Naive thymus-derived CD4-positive, alpha-beta T cell (primary cell): ENCODE measurements at regions not wholly inside any gene's neighbourhood (a gene's known extent, or its start where the extent isn't known, plus 50 kb on each side); places are given as distances from the start of the nearest gene placed in this dataset.
"Not testable (repeated sequence)": the region's sequence is repeated elsewhere in the genome, so short reads cannot be mapped to it uniquely, and the experiment has no call there.

Experiments
- ATAC-seq: fragments of 150-1000 bp; cut with Tn5 transposase; 2 replicates; pipeline ENCODE4 v1.10.0; 2021; ENCODE audit warnings: mild to moderate bottlenecking, moderate library complexity
- CTCF ChIA-PET: fragments of 350-600 bp; sonication (Branson Sonifier 250); formaldehyde crosslinking; loops from one replicate; lab custom pipeline; 2021; ENCODE audit warnings: antibody characterized with exemption; lab: Charles Lee
- POLR2A ChIA-PET: fragments of 350-600 bp; sonication (Branson Sonifier 250); formaldehyde crosslinking; loops from one replicate; lab custom pipeline; 2021; ENCODE audit warnings: antibody characterized with exemption, inconsistent platforms; lab: Charles Lee
- DNase-seq, 9 donors: peaks; one replicate each; pipeline versions ENCODE4 v3.0.0 to v3.0.0-alpha.2; 2020 to 2022; ENCODE audit warnings: mixed read lengths in 1 of 9
- H3K27ac ChIP-seq: one replicate; pipeline ENCODE4 v1.7.0; 2013; ENCODE audit warnings: mild to moderate bottlenecking, low read depth, low read length, moderate library complexity
- H3K27me3 ChIP-seq, 2 donors: one replicate each; pipeline ENCODE4 v1.7.0; 2013; ENCODE audit warnings: low read length in 2 of 2, mild to moderate bottlenecking in 2 of 2, moderate library complexity in 2 of 2; ENCODE audit not compliant: control insufficient read depth in 2 of 2, insufficient read depth in 2 of 2
- H3K36me3 ChIP-seq, 3 experiments: 1 replicate in 2 of 3; 2 replicates in 1 of 3; pipeline ENCODE4 v1.7.0; 2013; ENCODE audit warnings: low read length in 3 of 3, mild to moderate bottlenecking in 3 of 3, moderate library complexity in 1 of 3; ENCODE audit not compliant: insufficient read depth in 3 of 3, control insufficient read depth in 2 of 3
- H3K4me1 ChIP-seq, 2 donors: one replicate each; pipeline ENCODE4 v1.7.0; 2013; ENCODE audit warnings: low read length in 2 of 2, mild to moderate bottlenecking in 2 of 2, moderate library complexity in 1 of 2; ENCODE audit not compliant: control insufficient read depth in 2 of 2, insufficient read depth in 2 of 2
- H3K4me3 ChIP-seq: 2 replicates; pipeline ENCODE4 v1.7.0; 2013; ENCODE audit warnings: mild to moderate bottlenecking, low read length
- H3K9me3 ChIP-seq, 3 experiments: 1 replicate in 2 of 3; 2 replicates in 1 of 3; pipeline ENCODE4 v1.7.0; 2013; ENCODE audit warnings: low read length in 3 of 3; ENCODE audit not compliant: control insufficient read depth in 2 of 3
- H3K27ac Mint-ChIP-seq, 9 donors: one replicate each; pipeline ENCODE4 v1.8.0; 2020 to 2022; ENCODE audit warnings: mixed read lengths in 9 of 9, mild to moderate bottlenecking in 8 of 9, moderate library complexity in 5 of 9, inconsistent platforms in 2 of 9
- H3K27me3 Mint-ChIP-seq, 5 donors: one replicate each; pipeline ENCODE4 v1.8.0; 2021 to 2022; ENCODE audit warnings: mixed read lengths in 5 of 5, mild to moderate bottlenecking in 1 of 5
- H3K36me3 Mint-ChIP-seq, 5 donors: one replicate each; pipeline ENCODE4 v1.8.0; 2020 to 2022; ENCODE audit warnings: mixed read lengths in 5 of 5, mild to moderate bottlenecking in 3 of 5, inconsistent platforms in 1 of 5
- H3K4me1 Mint-ChIP-seq, 7 donors: one replicate each; pipeline ENCODE4 v1.8.0; 2020 to 2022; ENCODE audit warnings: mixed read lengths in 7 of 7, mild to moderate bottlenecking in 3 of 7, inconsistent platforms in 1 of 7
- H3K4me3 Mint-ChIP-seq, 10 donors: one replicate each; pipeline ENCODE4 v1.8.0; 2020 to 2022; ENCODE audit warnings: mild to moderate bottlenecking in 10 of 10, mixed read lengths in 10 of 10, moderate library complexity in 6 of 10, inconsistent platforms in 2 of 10
- H3K9me3 Mint-ChIP-seq, 11 donors: one replicate each; pipeline ENCODE4 v1.8.0; 2020 to 2022; ENCODE audit warnings: mixed read lengths in 11 of 11, mild to moderate bottlenecking in 4 of 11, inconsistent platforms in 1 of 11, moderate library complexity in 1 of 11
- intact Hi-C, 2 donors: fragments of 100-400 bp; cut with micrococcal nuclease; formaldehyde crosslinking; loops; one replicate each; pipeline ENCODE4 v1.15.1; 2023

GRCh38 chrX:46200413-46200812 is 344.8 kb downstream of the ZNF674 start:
- H3K27ac Mint-ChIP-seq, result no peak overlapping the region
- Histone ChIP-seq H3K4me1 (no peaks in the 10 kb centered on the region), H3K9me3 (no peaks in the 10 kb centered on the region), H3K27me3 (no peaks in the 10 kb centered on the region), H3K4me3 (no peak overlapping the region), H3K27ac (no peak overlapping the region), H3K36me3 (no peaks in the 10 kb centered on the region)
- peaks cover 0 to 10% (median 0%) of the 10 kb centered on the region in 5 donors for H3K27me3 Mint-ChIP-seq
- DNase-seq (no peak), ATAC-seq (no peak)
- ChIA-PET POLR2A (no interaction called here), CTCF (no interaction called here)
- intact Hi-C loops, result no loop called here
- H3K36me3 Mint-ChIP-seq, result no peaks in the 10 kb centered on the region
- H3K4me1 Mint-ChIP-seq, result peaks cover 0 to 14% (median 9%) of the 10 kb centered on the region in 7 donors
- H3K4me3 Mint-ChIP-seq, result no peak overlapping the region
- H3K9me3 Mint-ChIP-seq, result no peaks in the 10 kb centered on the region

GRCh38 chrX:46198858-46199257 is 346.4 kb downstream of the ZNF674 start:
- intact Hi-C loops, result no loop called here
- Histone ChIP-seq H3K4me3 (no peak overlapping the region), H3K27me3 (no peaks in the 10 kb centered on the region), H3K27ac (no peak overlapping the region), H3K4me1 (no peaks in the 10 kb centered on the region), H3K9me3 (no peaks in the 10 kb centered on the region), H3K36me3 (no peaks in the 10 kb centered on the region)
- Mint-ChIP-seq H3K9me3 (peaks cover 0 to 9% (median 4%) of the 10 kb centered on the region in 11 donors), H3K4me1 (peaks cover 0 to 14% (median 9%) of the 10 kb centered on the region in 7 donors), H3K4me3 (no peak overlapping the region), H3K27me3 (peaks cover 0 to 10% (median 0%) of the 10 kb centered on the region in 5 donors), H3K36me3 (peaks cover 0 to 5% (median 0%) of the 10 kb centered on the region in 5 donors), H3K27ac (no peak overlapping the region)
- ChIA-PET CTCF (no interaction called here), POLR2A (no interaction called here)
- no peak for DNase-seq
- no peak for ATAC-seq

GRCh38 chrX:46186811-46187106 is 358.5 kb downstream of the ZNF674 start:
- H3K27ac ChIP-seq, H3K27me3 ChIP-seq, H3K27ac Mint-ChIP-seq, H3K9me3 ChIP-seq, H3K9me3 Mint-ChIP-seq, H3K4me1 Mint-ChIP-seq, CTCF ChIA-PET, H3K36me3 ChIP-seq, H3K4me3 ChIP-seq, ATAC-seq, H3K4me3 Mint-ChIP-seq, H3K4me1 ChIP-seq, DNase-seq, H3K36me3 Mint-ChIP-seq, intact Hi-C loops, POLR2A ChIA-PET: not testable (repeated sequence)
- peaks cover 5 to 12% (median 7%) of the 10 kb centered on the region in 5 donors for H3K27me3 Mint-ChIP-seq

- no peak overlapping the region for H3K4me3 Mint-ChIP-seq
- H3K27ac ChIP-seq, result no peak overlapping the region
- H3K27me3 Mint-ChIP-seq, result peaks cover 5 to 12% (median 7%) of the 10 kb centered on the region in 5 donors
- ChIA-PET POLR2A (no interaction called here), CTCF (no interaction called here)
- no peaks in the 10 kb centered on the region for H3K36me3 Mint-ChIP-seq
- peaks cover 0 to under 1% (median 0%) of the 10 kb centered on the region in 7 donors for H3K4me1 Mint-ChIP-seq
- no peak overlapping the region for H3K27ac Mint-ChIP-seq
- no peak for DNase-seq
- no peak overlapping the region for H3K4me3 ChIP-seq
- no peaks in the 10 kb centered on the region for H3K36me3 ChIP-seq
- H3K9me3 ChIP-seq, result no peaks in the 10 kb centered on the region
- no peaks in the 10 kb centered on the region for H3K4me1 ChIP-seq
- peaks cover 0 to 7% (median 2%) of the 10 kb centered on the region in 11 donors for H3K9me3 Mint-ChIP-seq
- no peak for ATAC-seq
- H3K27me3 ChIP-seq, result no peaks in the 10 kb centered on the region
- intact Hi-C loops, result no loop called here
These were observed 359.1 kb downstream of the ZNF674 start for GRCh38 chrX:46185923-46186810.

DNA sequence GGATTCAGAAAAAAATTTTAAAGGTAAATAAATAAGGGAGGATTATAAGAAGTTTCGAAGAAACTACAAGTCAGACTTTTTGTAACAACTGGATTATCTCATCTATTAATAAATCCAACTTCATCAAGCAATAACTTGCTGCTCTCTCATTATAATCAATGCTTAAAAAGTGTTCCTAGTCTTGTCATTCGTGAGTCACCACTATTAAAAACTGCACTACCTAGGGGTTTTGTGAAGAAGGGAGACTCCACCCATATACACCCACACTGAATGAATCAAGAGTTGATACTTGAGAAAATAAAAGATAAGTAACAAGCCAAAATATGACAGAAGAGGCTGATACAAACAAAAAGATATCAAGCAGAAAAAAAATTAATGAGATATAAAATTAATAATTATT is 360.5 kb downstream of the ZNF674 start:
- DNase-seq, result no peak
- Histone ChIP-seq H3K27ac (no peak overlapping the region), H3K27me3 (no peaks in the 10 kb centered on the region), H3K4me1 (no peaks in the 10 kb centered on the region), H3K9me3 (no peaks in the 10 kb centered on the region), H3K4me3 (no peak overlapping the region), H3K36me3 (no peaks in the 10 kb centered on the region)
- Mint-ChIP-seq H3K27ac (no peak overlapping the region), H3K4me1 (peaks cover 0 to 6% (median 0%) of the 10 kb centered on the region in 7 donors), H3K9me3 (peaks cover 0 to 7% (median 2%) of the 10 kb centered on the region in 11 donors), H3K27me3 (peaks cover 2 to 14% (median 7%) of the 10 kb centered on the region in 5 donors), H3K36me3 (no peaks in the 10 kb centered on the region), H3K4me3 (no peak overlapping the region)
- CTCF ChIA-PET, result no interaction called here
- POLR2A ChIA-PET, result no interaction called here
- intact Hi-C loops, result no loop called here
- ATAC-seq, result no peak

DNA sequence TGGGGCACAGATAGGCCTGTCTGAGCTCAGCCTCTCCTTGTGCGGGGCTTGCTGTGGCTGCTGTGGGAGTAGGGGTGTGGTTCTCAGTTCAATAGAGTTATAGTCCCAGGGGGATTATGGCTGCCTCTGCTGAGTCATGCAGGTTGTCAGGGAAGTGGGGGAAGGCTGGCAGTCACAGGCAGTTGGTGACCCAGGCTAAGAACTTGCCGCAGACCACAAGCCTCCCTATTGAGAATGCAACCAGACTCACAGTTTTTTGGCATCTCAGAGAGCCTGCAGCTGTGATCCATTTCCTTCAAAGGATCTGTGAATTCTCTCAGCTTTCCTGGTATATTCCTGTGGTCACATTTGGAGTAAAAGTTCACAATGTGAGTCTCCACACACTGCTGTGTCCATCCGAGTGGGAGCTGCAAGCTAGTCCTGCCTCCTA is 364.9 kb downstream of the ZNF674 start:
- Mint-ChIP-seq H3K4me1 (peaks cover 0 to 10% (median 0%) of the 10 kb centered on the region in 7 donors), H3K9me3 (peaks cover 0 to 10% (median 0%) of the 10 kb centered on the region in 11 donors), H3K27me3 (peaks cover 0 to 14% (median 0%) of the 10 kb centered on the region in 5 donors), H3K27ac (no peak overlapping the region), H3K36me3 (no peaks in the 10 kb centered on the region), H3K4me3 (no peak overlapping the region)
- Histone ChIP-seq H3K9me3 (no peaks in the 10 kb centered on the region), H3K4me3 (no peak overlapping the region), H3K4me1 (no peaks in the 10 kb centered on the region), H3K27ac (no peak overlapping the region), H3K36me3 (no peaks in the 10 kb centered on the region), H3K27me3 (no peaks in the 10 kb centered on the region)
- ATAC-seq (no peak), DNase-seq (no peak)
- ChIA-PET POLR2A (no interaction called here), CTCF (no interaction called here)
- intact Hi-C loops, result no loop called here

DNA sequence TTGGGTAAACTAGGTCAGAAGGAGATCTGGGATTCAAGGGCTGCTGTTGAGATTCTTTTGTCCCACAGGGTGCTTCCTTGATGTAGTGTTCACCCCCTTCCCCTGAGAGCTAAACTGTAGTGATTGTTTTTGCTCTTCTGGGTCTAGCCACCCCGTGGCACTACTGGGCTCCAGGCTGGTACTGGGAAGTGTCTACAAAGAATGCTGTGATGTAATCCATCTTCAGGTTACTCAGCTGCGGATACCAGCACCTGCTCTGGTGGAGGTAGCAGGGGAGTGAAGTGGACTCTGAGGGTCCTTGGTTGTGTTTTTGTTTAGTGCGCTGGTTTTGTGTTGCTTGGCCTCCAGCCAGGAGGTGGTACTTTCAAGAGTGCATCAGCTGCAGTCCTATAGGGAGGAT is 365.5 kb downstream of the ZNF674 start:
- no peaks in the 10 kb centered on the region for H3K36me3 Mint-ChIP-seq
- Histone ChIP-seq H3K27me3 (no peaks in the 10 kb centered on the region), H3K36me3 (no peaks in the 10 kb centered on the region), H3K27ac (no peak overlapping the region), H3K9me3 (no peaks in the 10 kb centered on the region), H3K4me3 (no peak overlapping the region), H3K4me1 (no peaks in the 10 kb centered on the region)
- H3K4me1 Mint-ChIP-seq, result peaks cover 0 to 10% (median 0%) of the 10 kb centered on the region in 7 donors
- H3K4me3 Mint-ChIP-seq, result no peak overlapping the region
- peaks cover 0 to 11% (median 0%) of the 10 kb centered on the region in 11 donors for H3K9me3 Mint-ChIP-seq
- no peak overlapping the region for H3K27ac Mint-ChIP-seq
- intact Hi-C loops, result no loop called here
- ChIA-PET CTCF (no interaction called here), POLR2A (no interaction called here)
- peaks cover 0 to 14% (median 0%) of the 10 kb centered on the region in 5 donors for H3K27me3 Mint-ChIP-seq
- no peak for DNase-seq
- no peak for ATAC-seq
